Neural progenitor cell (in vitro differentiated cells): ENCODE measurements at regions not wholly inside any gene's neighbourhood (a gene's known extent, or its start where the extent isn't known, plus 50 kb on each side); places are given as distances from the start of the nearest gene placed in this dataset.

Experiments used
- EZH2 ChIP-seq: fragments of 200-600 bp; sonication (generic); IDR thresholded peaks from 2 replicates; pipeline ENCODE4 v1.6.1; 2017; ENCODE audit warnings: antibody characterized with exemption, mild to moderate bottlenecking, moderate library complexity
- TF ChIP-seq, protein P1 (sequence below): fragments of 200-600 bp; sonication (generic); IDR thresholded peaks from 2 replicates; pipeline ENCODE4 v1.5.1; 2017; ENCODE audit warnings: antibody characterized with exemption, mild to moderate bottlenecking

DNA sequence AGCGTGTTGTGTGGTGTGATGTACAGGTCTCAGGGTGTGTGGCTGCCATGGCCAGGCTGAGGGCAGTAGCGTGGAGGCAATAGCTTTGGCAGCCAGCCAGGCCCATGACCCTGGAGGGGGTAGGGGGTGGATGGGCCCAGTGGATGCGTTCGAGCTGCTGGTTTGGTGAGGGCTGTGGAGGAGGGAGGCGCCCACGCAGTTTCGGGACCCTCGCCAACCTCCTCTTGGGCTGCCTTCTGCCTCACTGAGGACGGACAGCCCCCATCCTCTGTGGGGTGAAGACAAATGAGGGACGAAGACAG, 238.6 kb upstream of the GSE1 start:
- TF ChIP-seq, protein P1, sequence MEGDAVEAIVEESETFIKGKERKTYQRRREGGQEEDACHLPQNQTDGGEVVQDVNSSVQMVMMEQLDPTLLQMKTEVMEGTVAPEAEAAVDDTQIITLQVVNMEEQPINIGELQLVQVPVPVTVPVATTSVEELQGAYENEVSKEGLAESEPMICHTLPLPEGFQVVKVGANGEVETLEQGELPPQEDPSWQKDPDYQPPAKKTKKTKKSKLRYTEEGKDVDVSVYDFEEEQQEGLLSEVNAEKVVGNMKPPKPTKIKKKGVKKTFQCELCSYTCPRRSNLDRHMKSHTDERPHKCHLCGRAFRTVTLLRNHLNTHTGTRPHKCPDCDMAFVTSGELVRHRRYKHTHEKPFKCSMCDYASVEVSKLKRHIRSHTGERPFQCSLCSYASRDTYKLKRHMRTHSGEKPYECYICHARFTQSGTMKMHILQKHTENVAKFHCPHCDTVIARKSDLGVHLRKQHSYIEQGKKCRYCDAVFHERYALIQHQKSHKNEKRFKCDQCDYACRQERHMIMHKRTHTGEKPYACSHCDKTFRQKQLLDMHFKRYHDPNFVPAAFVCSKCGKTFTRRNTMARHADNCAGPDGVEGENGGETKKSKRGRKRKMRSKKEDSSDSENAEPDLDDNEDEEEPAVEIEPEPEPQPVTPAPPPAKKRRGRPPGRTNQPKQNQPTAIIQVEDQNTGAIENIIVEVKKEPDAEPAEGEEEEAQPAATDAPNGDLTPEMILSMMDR = no peak
- no peak for TF ChIP-seq EZH2
